ENCODE measurements at regions not wholly inside any gene's neighbourhood (a gene's known extent, or its start where the extent isn't known, plus 50 kb on each side); places are given as distances from the start of the nearest gene placed in this dataset.

- DNase-seq (ENCODE audit: low read depth) = no peak
- no peak for TF ChIP-seq CTCF (conservative IDR thresholded peaks at IDR 0.05; ENCODE audit: low read depth, low read length)
- H3K4me3 ChIP-seq (ENCODE audit: low read depth, low read length) = no peak overlapping the region
Measured at GRCh38 chr12:23399402-23399933, 550.0 kb downstream of the SOX5 start.

- DNase-seq (ENCODE audit: low read depth) = peak; percentile 13
- no peak overlapping the region for H3K4me3 ChIP-seq (ENCODE audit: low read depth, low read length)
- no peak for TF ChIP-seq CTCF (conservative IDR thresholded peaks at IDR 0.05; ENCODE audit: low read depth, low read length)
Measured at GRCh38 chr12:23415180-23415579, 534.3 kb downstream of the SOX5 start.

GRCh38 chr12:23421556-23421955 is 527.9 kb downstream of the SOX5 start:
- no peak for TF ChIP-seq CTCF (conservative IDR thresholded peaks at IDR 0.05; ENCODE audit: low read depth, low read length)
- no peak for DNase-seq (ENCODE audit: low read depth)
- no peak overlapping the region for H3K4me3 ChIP-seq (ENCODE audit: low read depth, low read length)

GRCh38 chr12:23423097-23423687 is 526.3 kb downstream of the SOX5 start:
- TF ChIP-seq CTCF (conservative IDR thresholded peaks at IDR 0.05; ENCODE audit: low read depth, low read length) = no peak

GRCh38 chr12:23423796-23424195 is 525.7 kb downstream of the SOX5 start:
- no peak for TF ChIP-seq CTCF (conservative IDR thresholded peaks at IDR 0.05; ENCODE audit: low read depth, low read length)
- no peak for DNase-seq (ENCODE audit: low read depth)
- H3K4me3 ChIP-seq (ENCODE audit: low read depth, low read length) = no peak overlapping the region

More at GRCh38 chr12:23423097-23423687, 526.3 kb downstream of the SOX5 start:
- no peak overlapping the region for H3K4me3 ChIP-seq (ENCODE audit: low read depth, low read length)
- no peak for DNase-seq (ENCODE audit: low read depth)

GRCh38 chr12:23424685-23425084 is 524.8 kb downstream of the SOX5 start:
- TF ChIP-seq CTCF (conservative IDR thresholded peaks at IDR 0.05; ENCODE audit: low read depth, low read length) = no peak
- H3K4me3 ChIP-seq (ENCODE audit: low read depth, low read length) = no peak overlapping the region
- DNase-seq (ENCODE audit: low read depth) = no peak

GRCh38 chr12:23426328-23426727 is 523.1 kb downstream of the SOX5 start:
- no peak for DNase-seq (ENCODE audit: low read depth)
- H3K4me3 ChIP-seq (ENCODE audit: low read depth, low read length) = no peak overlapping the region
- TF ChIP-seq CTCF (conservative IDR thresholded peaks at IDR 0.05; ENCODE audit: low read depth, low read length) = no peak
